Head of caudate nucleus (tissue), 42 donors: ENCODE measurements at regions not wholly inside any gene's neighbourhood (a gene's known extent, or its start where the extent isn't known, plus 50 kb on each side); places are given as distances from the start of the nearest gene placed in this dataset.
A peak's percentile ranks its signal among the peaks of the same experiment; 100 is the strongest.
"Not testable (repeated sequence)": the region's sequence is repeated elsewhere in the genome, so short reads cannot be mapped to it uniquely, and the experiment has no call there.

Experiments
- DNase-seq, 42 donors: peaks; one replicate each; pipeline versions ENCODE4 v3.0.0 to v3.0.0-alpha.2; 2020 to 2021; ENCODE audit warnings: mixed read lengths in 7 of 42
- intact Hi-C: fragments of 100-400 bp; cut with DNase I; formaldehyde crosslinking; loops from one replicate; pipeline ENCODE4 v1.15.0; 2022

GRCh38 chr9:90052366-90052765, 447.6 kb downstream of the GADD45G start:
- intact Hi-C loops = no loop called here

GRCh38 chr9:90053027-90053426, 448.2 kb downstream of the GADD45G start:
- DNase-seq = no peak
- intact Hi-C loops = no loop called here

More at GRCh38 chr9:90052366-90052765, 447.6 kb downstream of the GADD45G start:
- no peak for DNase-seq

- no peak for DNase-seq
- intact Hi-C loops = no loop called here
Observed at GRCh38 chr9:90054810-90055209, 450.0 kb downstream of the GADD45G start.

- intact Hi-C loops = no loop called here
- DNase-seq = no peak
Observed at GRCh38 chr9:90055226-90055625, 450.4 kb downstream of the GADD45G start.

- no peak for DNase-seq
Observed at GRCh38 chr9:90057361-90057760, 452.5 kb downstream of the GADD45G start.

GRCh38 chr9:90058182-90058763, 453.5 kb downstream of the GADD45G start:
- DNase-seq = peak in 1 of 42 donors; percentile 11
- intact Hi-C loops = no loop called here

More at GRCh38 chr9:90057361-90057760, 452.5 kb downstream of the GADD45G start:
- intact Hi-C loops = no loop called here

GRCh38 chr9:90059436-90059835, 454.6 kb downstream of the GADD45G start:
- intact Hi-C loops = no loop called here
- DNase-seq = no peak

- no peak for DNase-seq
Observed at GRCh38 chr9:90060256-90060655, 455.4 kb downstream of the GADD45G start.

GRCh38 chr9:90061187-90061586, 456.4 kb downstream of the GADD45G start:
- intact Hi-C loops = no loop called here
- DNase-seq = peak in 7 of 42 donors; percentile 12 to 32 (median 26)

More at GRCh38 chr9:90060256-90060655, 455.4 kb downstream of the GADD45G start:
- intact Hi-C loops = no loop called here

- intact Hi-C loops = no loop called here
- no peak for DNase-seq
Observed at GRCh38 chr9:90062982-90063381, 458.2 kb downstream of the GADD45G start.

GRCh38 chr9:90064248-90064647, 459.4 kb downstream of the GADD45G start:
- intact Hi-C loops = no loop called here
- no peak for DNase-seq

GRCh38 chr9:90064971-90065370, 460.2 kb downstream of the GADD45G start:
- no peak for DNase-seq
- intact Hi-C loops = no loop called here

GRCh38 chr9:90065851-90066250, 461.0 kb downstream of the GADD45G start:
- intact Hi-C loops = no loop called here
- no peak for DNase-seq

- intact Hi-C loops = no loop called here
Observed at GRCh38 chr9:90069085-90069484, 464.3 kb downstream of the GADD45G start.

GRCh38 chr9:90070056-90070455, 465.2 kb downstream of the GADD45G start:
- intact Hi-C loops = no loop called here
- DNase-seq = no peak

More at GRCh38 chr9:90069085-90069484, 464.3 kb downstream of the GADD45G start:
- no peak for DNase-seq

- intact Hi-C loops = no loop called here
- DNase-seq = no peak
Observed at GRCh38 chr9:90070469-90070868, 465.7 kb downstream of the GADD45G start.

GRCh38 chr9:90070931-90071660, 466.3 kb downstream of the GADD45G start:
- intact Hi-C loops = no loop called here
- no peak for DNase-seq

- DNase-seq = no peak
- intact Hi-C loops = no loop called here
Observed at GRCh38 chr9:90073186-90073945, 468.6 kb downstream of the GADD45G start.

- DNase-seq = no peak
- intact Hi-C loops = no loop called here
Observed at GRCh38 chr9:90074316-90074962, 469.6 kb downstream of the GADD45G start.

- DNase-seq, intact Hi-C loops: not testable (repeated sequence)
Observed at GRCh38 chr9:90077598-90077997, 472.8 kb downstream of the GADD45G start.
